Skeletal muscle satellite cell (primary cell): ENCODE measurements at regions not wholly inside any gene's neighbourhood (a gene's known extent, or its start where the extent isn't known, plus 50 kb on each side); places are given as distances from the start of the nearest gene placed in this dataset.
"Not testable (repeated sequence)": the region's sequence is repeated elsewhere in the genome, so short reads cannot be mapped to it uniquely, and the experiment has no call there.

Source experiments
- H3K27me3 ChIP-seq: 2 replicates; pipeline ENCODE4 v1.7.0; 2013; ENCODE audit warnings: low read length; ENCODE audit not compliant: control insufficient read depth, insufficient read depth
- H3K36me3 ChIP-seq: 2 replicates; pipeline ENCODE4 v1.7.0; 2013; ENCODE audit warnings: mild to moderate bottlenecking, control low read depth, low read length; ENCODE audit not compliant: insufficient read depth
- H3K4me1 ChIP-seq: 2 replicates; pipeline ENCODE4 v1.7.0; 2013; ENCODE audit warnings: low read length; ENCODE audit not compliant: control insufficient read depth, insufficient read depth
- H3K4me2 ChIP-seq: 2 replicates; pipeline ENCODE4 v1.7.0; 2013; ENCODE audit warnings: mild to moderate bottlenecking, low read length
- H3K4me3 ChIP-seq: 2 replicates; pipeline ENCODE4 v1.7.0; 2013; ENCODE audit warnings: low read length
- H3K9ac ChIP-seq: 2 replicates; pipeline ENCODE4 v1.7.0; 2013; ENCODE audit warnings: mild to moderate bottlenecking, low read depth, low read length, moderate library complexity
- H3K9me3 ChIP-seq: replicated peaks from 2 replicates; pipeline ENCODE4 v1.7.0; 2013; ENCODE audit warnings: mild to moderate bottlenecking, control low read depth, low read length

DNA sequence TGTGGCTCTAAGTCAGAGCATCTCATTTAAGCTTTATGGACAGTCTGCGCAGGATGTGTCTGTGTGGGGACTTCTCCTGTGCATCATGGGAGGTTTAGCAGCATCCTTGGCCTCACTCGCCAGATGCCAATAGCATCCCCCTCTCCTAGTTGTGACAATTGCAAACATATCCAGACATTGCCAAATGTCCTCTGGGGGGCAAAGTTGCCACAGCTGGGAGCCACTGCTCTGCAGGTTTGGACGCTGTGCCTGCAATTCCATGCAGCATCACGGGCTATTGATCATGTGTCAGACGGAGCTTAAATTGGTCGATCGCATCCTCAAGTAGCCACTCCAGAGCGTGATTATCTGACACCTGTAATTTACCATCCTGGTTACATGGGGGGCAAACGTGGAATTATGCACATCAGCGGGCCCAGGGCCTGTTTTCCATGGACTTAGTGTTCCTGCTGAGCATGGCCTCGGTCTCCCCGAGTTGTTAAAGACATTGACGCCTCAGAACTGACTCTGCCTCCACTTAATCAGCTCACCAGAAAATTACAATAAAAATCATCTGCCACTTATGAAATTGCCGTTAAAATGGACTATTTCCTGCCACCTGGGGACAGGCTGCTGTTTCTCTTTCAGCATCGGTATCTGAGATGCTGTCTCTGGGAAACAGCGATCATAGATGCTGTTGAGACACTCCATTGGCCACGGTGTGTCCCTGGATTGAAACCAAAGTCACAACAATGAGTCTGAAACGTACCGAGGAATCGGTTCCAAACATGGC is 191.9 kb upstream of the SULF2 start:
- H3K4me1 ChIP-seq, H3K9me3 ChIP-seq, H3K4me3 ChIP-seq, H3K36me3 ChIP-seq, H3K4me2 ChIP-seq, H3K27me3 ChIP-seq, H3K9ac ChIP-seq: not testable (repeated sequence)

DNA sequence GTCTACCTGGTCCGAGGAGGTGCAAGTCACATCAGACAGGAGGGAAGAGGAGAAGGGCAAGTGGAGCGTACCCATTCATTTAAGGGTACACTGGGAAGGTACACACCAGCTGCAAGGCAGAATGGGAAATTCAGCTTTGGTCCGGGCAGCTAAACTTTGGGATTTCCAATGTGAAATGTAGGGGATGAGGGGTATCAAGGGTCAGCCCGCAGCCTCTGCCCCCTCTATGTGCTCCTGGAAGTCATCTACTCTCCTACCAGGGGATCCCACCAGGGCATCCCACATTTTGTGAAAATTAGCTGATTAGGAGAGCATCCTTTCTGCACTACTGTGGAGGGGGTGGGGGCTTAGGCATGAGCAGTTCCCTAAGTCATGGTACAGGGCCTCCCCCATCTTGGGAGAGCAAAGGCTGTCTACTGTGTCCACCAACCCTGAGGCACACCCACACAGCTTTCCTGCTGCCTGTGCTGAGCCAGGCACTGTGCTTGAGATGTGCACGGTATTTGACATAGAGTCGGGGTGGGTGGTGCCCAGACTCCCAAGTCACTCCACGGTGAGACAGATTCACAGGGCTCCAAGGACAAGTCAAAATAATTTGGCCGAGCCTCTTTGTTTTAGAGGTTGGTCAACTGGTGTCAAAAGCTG is 189.1 kb upstream of the SULF2 start:
- H3K9me3 ChIP-seq: peaks cover 3% of the 10 kb centered on the region
- H3K27me3 ChIP-seq: no peaks in the 10 kb centered on the region
- H3K4me3 ChIP-seq: no peak overlapping the region
- H3K9ac ChIP-seq: no peak overlapping the region
- H3K4me1 ChIP-seq: no peaks in the 10 kb centered on the region
- H3K4me2 ChIP-seq: no peak overlapping the region
- H3K36me3 ChIP-seq: no peaks in the 10 kb centered on the region

DNA sequence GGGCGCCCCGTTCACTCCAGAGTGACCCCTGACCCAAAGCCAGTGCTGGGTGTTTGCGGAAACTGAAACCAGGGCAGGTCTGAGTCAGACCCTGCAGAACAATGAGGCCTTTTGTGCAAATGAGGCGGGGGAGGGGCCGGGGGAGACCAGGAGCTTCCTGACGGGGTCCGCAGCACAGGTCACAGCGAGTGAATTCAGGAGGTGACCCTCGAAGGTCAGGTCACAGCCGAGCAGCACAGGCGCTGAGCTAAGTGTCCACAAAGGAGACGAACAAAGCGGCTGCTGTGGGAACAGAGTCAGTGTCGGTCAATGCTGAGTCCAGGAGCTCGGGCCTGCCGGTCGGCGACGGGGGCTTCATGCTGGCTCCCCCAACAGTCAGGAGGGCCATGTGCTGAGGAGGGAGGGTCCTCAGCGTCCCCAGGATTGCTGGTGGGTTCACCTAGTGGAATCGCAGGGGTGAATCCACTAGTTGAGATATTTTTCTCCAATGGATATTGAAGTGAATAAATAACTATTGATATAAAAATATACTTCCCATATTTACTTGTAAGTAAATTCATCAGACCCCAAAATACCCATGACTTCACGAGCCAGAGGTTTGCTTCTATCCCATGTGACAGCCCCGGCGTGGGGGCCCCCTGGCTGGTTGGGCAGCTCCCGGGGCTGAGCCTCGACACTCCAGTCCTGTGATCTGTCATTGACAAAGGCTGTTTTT is 188.4 kb upstream of the SULF2 start:
- Histone ChIP-seq H3K4me2 (no peak overlapping the region), H3K9me3 (peaks cover 3% of the 10 kb centered on the region), H3K27me3 (no peaks in the 10 kb centered on the region), H3K36me3 (no peaks in the 10 kb centered on the region), H3K4me1 (no peaks in the 10 kb centered on the region), H3K4me3 (no peak overlapping the region), H3K9ac (no peak overlapping the region)

DNA sequence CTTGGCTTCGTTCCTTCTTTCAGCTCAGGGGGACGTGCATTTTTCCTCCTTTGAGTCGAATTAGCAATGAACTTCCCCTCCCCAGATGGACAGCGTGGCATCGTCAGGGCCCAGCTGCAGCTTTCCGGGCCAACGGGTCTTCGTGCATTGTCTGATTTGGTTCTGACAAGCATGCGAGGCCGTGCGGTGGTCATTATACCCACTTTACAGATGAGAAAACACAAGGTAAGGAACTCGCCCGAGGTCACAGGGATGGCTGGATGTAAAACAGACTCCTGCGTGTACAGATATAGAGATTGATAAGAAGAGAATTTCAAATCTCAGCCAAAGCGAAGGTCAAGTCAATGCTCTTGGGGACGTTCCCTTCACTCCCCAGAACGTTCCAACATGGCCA is 187.6 kb upstream of the SULF2 start:
- Histone ChIP-seq H3K36me3 (no peaks in the 10 kb centered on the region), H3K9me3 (peaks cover 3% of the 10 kb centered on the region), H3K27me3 (no peaks in the 10 kb centered on the region), H3K4me2 (no peak overlapping the region), H3K4me3 (no peak overlapping the region), H3K9ac (no peak overlapping the region), H3K4me1 (no peaks in the 10 kb centered on the region)

DNA sequence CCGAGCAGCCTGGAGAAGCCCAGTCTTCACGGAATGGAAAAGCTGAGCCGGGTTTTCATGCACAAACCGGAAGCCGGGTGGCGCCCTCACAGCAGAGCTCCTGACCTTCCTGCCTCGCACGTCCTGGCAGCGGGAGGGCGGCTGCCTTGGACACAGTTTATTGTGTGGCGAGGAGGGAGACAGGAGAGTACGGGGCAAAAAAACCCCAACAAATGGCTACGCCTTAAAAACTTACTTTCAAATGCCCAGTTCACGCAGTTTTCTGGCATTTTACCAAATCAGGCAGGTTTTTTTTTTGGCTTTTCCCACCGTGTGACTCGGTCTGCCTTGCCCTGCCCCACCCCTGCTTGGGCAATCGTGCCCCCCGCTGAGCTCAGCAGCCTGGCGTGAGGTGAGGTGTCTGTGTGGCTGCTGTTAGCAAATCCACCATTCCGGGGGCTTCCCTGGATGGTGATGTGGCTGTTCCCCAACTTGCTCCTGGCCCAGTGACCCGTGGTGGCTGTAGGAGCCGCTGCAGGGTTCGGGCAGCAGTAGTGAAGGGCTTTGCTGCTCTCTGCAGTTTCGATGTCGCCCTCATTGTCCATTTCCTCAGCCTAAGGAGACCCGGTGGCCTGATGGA is 187.1 kb upstream of the SULF2 start:
- H3K4me3 ChIP-seq, H3K36me3 ChIP-seq, H3K9me3 ChIP-seq, H3K4me2 ChIP-seq, H3K4me1 ChIP-seq, H3K9ac ChIP-seq, H3K27me3 ChIP-seq: not testable (repeated sequence)

DNA sequence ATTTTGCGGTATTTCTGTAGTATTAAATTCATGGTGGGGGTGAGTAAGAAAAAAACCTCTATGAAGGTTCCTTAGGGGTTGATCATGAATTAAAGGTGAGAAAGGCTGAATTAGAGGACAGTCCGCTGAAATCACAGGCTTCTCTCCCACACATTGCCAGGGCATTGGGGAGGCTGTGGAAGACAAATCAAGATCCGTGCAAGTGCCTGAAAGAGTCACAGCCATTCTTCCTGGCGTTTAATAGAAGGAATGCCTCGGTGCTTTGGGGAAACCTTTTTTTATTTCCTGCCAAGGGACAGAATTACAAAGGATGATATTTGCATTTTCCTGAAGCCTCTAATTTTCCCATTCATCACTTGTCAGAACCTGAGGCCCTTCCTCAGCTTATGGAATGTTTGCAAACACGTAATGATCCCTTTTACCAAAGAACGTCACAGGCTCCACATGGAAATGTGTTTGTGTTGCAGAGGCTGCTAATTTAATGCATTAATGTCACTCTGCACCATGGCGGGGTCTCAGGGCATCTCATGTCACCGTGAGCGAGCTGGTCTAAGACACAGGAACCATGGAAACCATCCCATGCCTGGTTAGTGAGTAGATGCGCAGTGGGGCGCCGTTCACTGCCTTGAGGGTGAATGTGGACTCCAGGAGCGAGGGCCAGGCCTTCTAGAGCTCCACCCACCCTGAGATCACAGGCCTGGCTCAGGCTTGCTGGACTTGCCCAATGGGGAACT is 185.9 kb upstream of the SULF2 start:
- Histone ChIP-seq H3K27me3 (no peaks in the 10 kb centered on the region), H3K4me1 (no peaks in the 10 kb centered on the region), H3K9me3 (peaks cover 3% of the 10 kb centered on the region), H3K4me2 (no peak overlapping the region), H3K36me3 (no peaks in the 10 kb centered on the region), H3K4me3 (no peak overlapping the region), H3K9ac (no peak overlapping the region)

DNA sequence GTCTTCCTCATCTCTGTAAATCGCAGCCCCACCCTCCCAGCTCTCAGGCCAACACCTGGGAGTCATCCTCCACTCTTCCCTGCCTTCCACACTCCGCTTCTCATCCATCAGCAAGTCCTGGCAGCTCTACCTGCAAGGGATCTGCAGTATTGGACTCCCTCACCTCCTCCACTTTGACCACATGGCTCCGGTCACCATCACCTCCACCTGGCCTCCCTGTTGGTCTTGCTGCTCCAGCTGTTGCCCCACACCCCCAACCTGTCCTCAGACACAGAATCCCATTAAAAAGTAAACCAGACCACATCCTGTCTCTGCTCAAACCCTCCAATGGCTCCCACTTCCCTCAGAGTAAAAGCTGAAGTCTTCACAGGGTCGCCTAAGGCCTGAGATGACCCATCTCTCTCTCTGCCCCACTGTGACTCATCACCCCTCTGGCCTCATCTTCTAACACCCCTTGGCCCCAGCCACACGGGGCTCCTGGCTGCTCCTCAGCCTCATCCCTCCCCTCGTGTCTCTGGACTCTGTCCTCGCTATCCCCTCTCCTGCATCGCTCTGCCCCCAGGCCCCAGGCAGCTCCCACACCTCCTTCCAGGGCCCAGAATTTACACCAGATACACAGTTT is 185.1 kb upstream of the SULF2 start:
- H3K27me3 ChIP-seq: no peaks in the 10 kb centered on the region
- no peaks in the 10 kb centered on the region for H3K36me3 ChIP-seq
- H3K9ac ChIP-seq: no peak overlapping the region
- H3K4me1 ChIP-seq: no peaks in the 10 kb centered on the region
- H3K9me3 ChIP-seq: peaks cover 3% of the 10 kb centered on the region
- no peak overlapping the region for H3K4me3 ChIP-seq
- H3K4me2 ChIP-seq: no peak overlapping the region

DNA sequence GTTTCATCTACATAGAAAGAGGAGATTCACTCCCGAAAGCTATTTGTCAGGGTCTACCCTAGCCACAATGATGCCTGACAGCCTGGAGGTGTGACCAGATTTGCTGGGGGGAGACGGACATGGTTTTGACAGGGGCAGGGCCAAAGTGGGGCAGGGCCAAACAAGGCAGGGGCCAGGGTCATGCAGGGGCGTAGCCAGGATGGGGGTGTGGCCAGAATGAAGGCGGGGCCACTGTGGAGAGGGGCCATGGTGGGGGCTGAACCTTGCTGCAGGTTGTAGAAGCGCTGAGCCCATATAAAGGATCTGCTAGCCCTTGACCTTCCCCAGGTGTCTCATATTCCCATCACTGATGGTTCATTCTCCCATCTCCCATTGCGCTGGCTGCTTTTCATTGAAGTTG is 184.1 kb upstream of the SULF2 start:
- no peak overlapping the region for H3K4me3 ChIP-seq
- peaks cover 3% of the 10 kb centered on the region for H3K9me3 ChIP-seq
- no peaks in the 10 kb centered on the region for H3K4me1 ChIP-seq
- H3K36me3 ChIP-seq: no peaks in the 10 kb centered on the region
- H3K9ac ChIP-seq: no peak overlapping the region
- H3K4me2 ChIP-seq: no peak overlapping the region
- H3K27me3 ChIP-seq: no peaks in the 10 kb centered on the region

DNA sequence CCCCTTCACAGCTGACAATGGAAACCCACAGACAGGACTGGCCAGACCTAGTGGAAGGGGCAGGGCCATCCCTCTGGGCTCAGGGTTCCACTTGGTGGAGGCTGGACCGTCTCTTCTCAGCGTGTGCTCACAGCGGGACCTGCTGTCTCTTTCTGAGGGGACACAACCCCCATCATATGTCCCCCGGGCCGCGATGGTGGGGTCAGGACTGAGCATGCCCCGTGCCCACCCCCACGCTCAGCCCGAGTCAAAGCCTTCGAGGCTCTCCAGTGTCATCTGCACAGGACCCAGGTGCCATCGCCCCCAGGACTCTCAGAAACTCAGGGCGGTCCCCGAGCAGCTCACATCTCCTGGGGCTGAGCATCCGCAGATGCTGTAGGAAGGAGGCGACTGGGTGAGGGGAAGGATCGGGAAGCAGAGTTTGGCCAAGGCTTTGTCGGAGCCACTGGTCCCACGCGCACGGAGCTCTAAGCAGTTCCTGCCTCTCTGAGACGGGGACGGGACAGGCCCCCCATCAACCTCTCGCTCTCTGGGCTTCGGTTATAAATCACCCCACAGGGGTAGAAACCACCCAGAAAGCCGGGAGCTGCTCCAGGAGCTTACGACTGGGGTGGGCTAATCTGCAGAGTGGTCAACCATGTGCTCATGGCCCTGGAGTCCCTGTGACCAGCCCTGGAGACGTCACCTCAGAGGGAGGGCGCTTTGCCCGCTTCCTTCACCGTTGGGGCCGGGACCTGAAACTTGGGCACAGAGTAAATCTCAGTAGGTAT is 183.4 kb upstream of the SULF2 start:
- Histone ChIP-seq H3K27me3 (no peaks in the 10 kb centered on the region), H3K9me3 (peaks cover 3% of the 10 kb centered on the region), H3K4me1 (no peaks in the 10 kb centered on the region)

DNA sequence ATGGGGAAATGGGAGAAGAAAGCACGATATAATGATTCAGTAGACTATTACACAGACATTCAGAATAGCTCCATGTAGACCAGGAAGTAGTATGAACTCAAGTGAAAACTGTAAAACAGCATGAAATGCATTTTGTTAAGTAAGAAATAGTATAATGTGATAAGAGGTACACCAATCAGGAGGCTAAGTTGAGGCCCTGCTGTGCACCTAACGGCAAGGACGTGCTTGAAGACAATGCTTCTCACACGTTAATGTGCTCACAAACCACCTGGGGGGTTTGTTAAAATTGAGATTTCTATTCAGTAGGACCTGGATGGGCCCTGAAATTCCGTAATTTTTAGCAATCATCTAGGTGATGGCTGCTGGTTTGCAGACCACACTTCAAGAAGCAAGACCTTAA is 178.9 kb upstream of the SULF2 start:
- Histone ChIP-seq H3K9ac (no peak overlapping the region), H3K4me2 (no peak overlapping the region), H3K27me3 (no peaks in the 10 kb centered on the region), H3K9me3 (peaks cover 6% of the 10 kb centered on the region), H3K4me3 (no peak overlapping the region), H3K4me1 (no peaks in the 10 kb centered on the region), H3K36me3 (no peaks in the 10 kb centered on the region)

More for the DNA sequence above, 183.4 kb upstream of the SULF2 start:
- Histone ChIP-seq H3K4me2 (no peak overlapping the region), H3K4me3 (no peak overlapping the region), H3K9ac (no peak overlapping the region), H3K36me3 (no peaks in the 10 kb centered on the region)
